SK-N-SH (cell line): ENCODE measurements at regions not wholly inside any gene's neighbourhood (a gene's known extent, or its start where the extent isn't known, plus 50 kb on each side); places are given as distances from the start of the nearest gene placed in this dataset.

Source experiments
- CTCF ChIA-PET: fragments of 300-600, 350-600 bp; formaldehyde crosslinking; extraction: SDS; loops from one replicate; lab custom pipeline; 2021; lab: Yijun Ruan, JAX
- POLR2A ChIA-PET: fragments of 350-600 bp; sonication (Branson Sonifier 250); formaldehyde crosslinking; extraction: SDS; loops from one replicate; lab custom pipeline; 2020; ENCODE audit warnings: antibody characterized with exemption, inconsistent platforms; lab: Yijun Ruan, JAX
- DNase-seq: peaks from one replicate; pipeline ENCODE4 v3.0.0; 2012
- H2AFZ ChIP-seq: fragments of 200-600 bp; sonication (generic); 2 replicates; pipeline ENCODE4 v1.8.1; 2016; ENCODE audit warnings: antibody characterized with exemption, mild to moderate bottlenecking, low read depth
- H3F3A ChIP-seq: fragments of 200-600 bp; sonication (generic); replicated peaks from 2 replicates; pipeline ENCODE3; 2016; ENCODE audit warnings: antibody characterized with exemption, mild to moderate bottlenecking; ENCODE audit not compliant: insufficient read depth
- H3K27ac ChIP-seq, 2 experiments: fragments of 200-500 bp in 1 of 2; fragments of 200-600 bp in 1 of 2; sonication (Bioruptor generic) in 1 of 2; sonication (generic), shearing (Covaris generic) in 1 of 2; 2 replicates each; pipeline versions ENCODE4 v1.5.1 to v1.6.1; 2014 to 2016; ENCODE audit warnings: low read depth in 2 of 2, inconsistent platforms in 1 of 2, low read length in 1 of 2, mild to moderate bottlenecking in 1 of 2, mixed read lengths in 1 of 2
- H3K27me3 ChIP-seq: fragments of 200-600 bp; sonication (generic), shearing (Covaris generic); 2 replicates; pipeline ENCODE4 v1.6.1; 2016; ENCODE audit warnings: mixed run types; ENCODE audit not compliant: insufficient read depth
- H3K36me3 ChIP-seq, 2 experiments: fragments of 200-500 bp in 1 of 2; fragments of 200-600 bp in 1 of 2; sonication (Bioruptor generic) in 1 of 2; sonication (generic) in 1 of 2; replicated peaks in 1 of 2; 2 replicates each; pipeline versions ENCODE3 to v1.5.1; 2014 to 2016; ENCODE audit warnings: low read length in 1 of 2, mild to moderate bottlenecking in 1 of 2; ENCODE audit not compliant: insufficient read depth in 2 of 2, control insufficient read depth in 1 of 2
- H3K4me1 ChIP-seq, 2 experiments: fragments of 200-500 bp in 1 of 2; fragments of 200-600 bp in 1 of 2; sonication (Bioruptor generic) in 1 of 2; sonication (generic), shearing (Covaris generic) in 1 of 2; 2 replicates each; pipeline versions ENCODE4 v1.5.1 to v1.6.1; 2014 to 2016; ENCODE audit warnings: low read depth in 1 of 2, low read length in 1 of 2, mixed run types in 1 of 2; ENCODE audit not compliant: insufficient read depth in 2 of 2, control insufficient read depth in 1 of 2
- H3K4me2 ChIP-seq: fragments of 200-600 bp; sonication (generic), shearing (Covaris generic); 2 replicates; pipeline ENCODE4 v1.6.1; 2017; ENCODE audit warnings: mixed run types
- H3K4me3 ChIP-seq, 2 experiments: fragments of 200-500 bp in 1 of 2; fragments of 200-600 bp in 1 of 2; sonication (Bioruptor generic) in 1 of 2; sonication (generic), shearing (Covaris generic) in 1 of 2; 2 replicates each; pipeline versions ENCODE4 v1.5.1 to v1.8.1; 2014 to 2016; ENCODE audit warnings: low read depth in 2 of 2, inconsistent platforms in 1 of 2, low read length in 1 of 2, mild to moderate bottlenecking in 1 of 2, mixed read lengths in 1 of 2, moderate library complexity in 1 of 2
- H3K79me2 ChIP-seq: fragments of 200-600 bp; sonication (generic); 2 replicates; pipeline ENCODE4 v1.8.1; 2017; ENCODE audit warnings: mild to moderate bottlenecking; ENCODE audit not compliant: insufficient read depth
- H3K9ac ChIP-seq: fragments of 200-600 bp; sonication (generic); 2 replicates; pipeline ENCODE4 v1.6.1; 2017; ENCODE audit warnings: mixed run types
- H3K9me2 ChIP-seq: fragments of 200-600 bp; sonication (generic); 2 replicates; pipeline ENCODE4 v1.6.1; 2017; ENCODE audit warnings: mixed run types
- H3K9me3 ChIP-seq: fragments of 200-600 bp; sonication (generic); 2 replicates; pipeline ENCODE4 v1.6.1; 2017; ENCODE audit warnings: mixed run types, mild to moderate bottlenecking, moderate library complexity
- H4K20me1 ChIP-seq: fragments of 200-600 bp; sonication (generic); 2 replicates; pipeline ENCODE4 v1.6.1; 2017; ENCODE audit warnings: mild to moderate bottlenecking, mixed run types; ENCODE audit not compliant: insufficient read depth
- CTCF ChIP-seq: fragments of 200-600 bp; sonication (generic); IDR thresholded peaks from 2 replicates; pipeline ENCODE4 v1.6.1; 2017; ENCODE audit warnings: antibody characterized with exemption, mild to moderate bottlenecking, moderate library complexity
- ELF1 ChIP-seq: IDR thresholded peaks from 2 replicates; pipeline ENCODE4 v1.4.0; 2012
- EZH2phosphoT487 ChIP-seq: fragments of 200-600 bp; sonication (generic); IDR thresholded peaks from 2 replicates; pipeline ENCODE4 v1.6.1; 2017; ENCODE audit warnings: low read depth, mixed run types, mild to moderate bottlenecking, antibody characterized with exemption, moderate library complexity, borderline replicate concordance
- FOSL2 ChIP-seq: IDR thresholded peaks from 2 replicates; pipeline ENCODE4 v1.4.0; 2012; ENCODE audit warnings: low read depth, mild to moderate bottlenecking, moderate library complexity, borderline replicate concordance
- FOXJ3 ChIP-seq: sonication (generic); formaldehyde crosslinking; IDR thresholded peaks from 2 replicates; pipeline ENCODE4 v1.5.1; 2020; ENCODE audit warnings: mild to moderate bottlenecking, missing genetic modification reagents
- GATA2 ChIP-seq: sonication (generic); formaldehyde crosslinking; IDR thresholded peaks from 2 replicates; pipeline ENCODE4 v1.5.0; 2020; ENCODE audit warnings: mild to moderate bottlenecking, missing genetic modification reagents
- IRF3 ChIP-seq: fragments of 150-350 bp; IDR thresholded peaks from 2 replicates; pipeline ENCODE4 v1.6.1; 2016; ENCODE audit warnings: mild to moderate bottlenecking, low read depth, low read length
- JUND ChIP-seq: IDR thresholded peaks from 2 replicates; pipeline ENCODE4 v1.4.0; 2012
- MEF2A ChIP-seq: IDR thresholded peaks from 2 replicates; pipeline ENCODE4 v1.4.0; 2012; ENCODE audit warnings: low read depth, borderline replicate concordance
- MXI1 ChIP-seq: IDR thresholded peaks from 2 replicates; pipeline ENCODE4 v1.6.1; 2012; ENCODE audit warnings: mild to moderate bottlenecking, low read depth, low read length, improper control_type of control experiment
- RAD21 ChIP-seq: IDR thresholded peaks from 2 replicates; pipeline ENCODE4 v1.6.1; 2012; ENCODE audit warnings: mild to moderate bottlenecking, low read length
- RFX5 ChIP-seq: IDR thresholded peaks from 2 replicates; pipeline ENCODE4 v1.6.1; 2012; ENCODE audit warnings: mild to moderate bottlenecking, improper control_type of control experiment, low read length
- RXRA ChIP-seq: IDR thresholded peaks from 2 replicates; pipeline ENCODE4 v1.4.0; 2012; ENCODE audit warnings: low read depth, mild to moderate bottlenecking, borderline replicate concordance
- TCF12 ChIP-seq: IDR thresholded peaks from 2 replicates; pipeline ENCODE4 v1.4.0; 2012
- USF1 ChIP-seq: IDR thresholded peaks from 2 replicates; pipeline ENCODE4 v1.4.0; 2012; ENCODE audit warnings: low read depth, borderline replicate concordance
- USF2 ChIP-seq: fragments of 150-350 bp; IDR thresholded peaks from 2 replicates; pipeline ENCODE4 v1.6.1; 2017; ENCODE audit warnings: antibody characterized with exemption, low read length, low read depth, borderline replicate concordance
- YY1 ChIP-seq: IDR thresholded peaks from 2 replicates; pipeline ENCODE4 v1.4.0; 2012; ENCODE audit warnings: low read depth, mild to moderate bottlenecking
- ZBTB33 ChIP-seq: IDR thresholded peaks from 2 replicates; pipeline ENCODE4 v1.4.0; 2012; ENCODE audit warnings: low read depth, borderline replicate concordance
- WGBS: methylation state at CpG from one replicate; pipeline ENCODE4 v1.1.6; 2017; ENCODE audit warnings: low lambda C conversion rate; 5-methylcytosine and 5-hydroxymethylcytosine counted together

GRCh38 chr2:66851449-66851872 is 416.5 kb downstream of the MEIS1 start:
- ChIA-PET CTCF (no interaction called here), POLR2A (no interaction called here)
- Histone ChIP-seq H3K9ac (no peak overlapping the region), H3K36me3 (no peaks in the 10 kb centered on the region), H3K79me2 (no peaks in the 10 kb centered on the region), H3K4me3 (no peak overlapping the region), H3K9me3 (no peaks in the 10 kb centered on the region), H3K9me2 (no peaks in the 10 kb centered on the region), H3K4me1 (peaks cover 0 to 2% of the 10 kb centered on the region in 2 experiments; a peak in 1 of 4 replicates), H3K27me3 (no peaks in the 10 kb centered on the region), H4K20me1 (no peaks in the 10 kb centered on the region), H3K27ac (no peak overlapping the region), H3K4me2 (no peak overlapping the region), H2AFZ (no peak overlapping the region), H3F3A (peaks cover 2% of the 10 kb centered on the region)
- 58% methylated on average over 1 of the region's 1 CpG for WGBS
- no peak for TF ChIP-seq USF2
- TF ChIP-seq FOSL2: no peak
- TF ChIP-seq JUND: no peak
- TF ChIP-seq RXRA: no peak
- no peak for TF ChIP-seq RAD21
- no peak for DNase-seq

GRCh38 chr2:66852953-66853352 is 418.0 kb downstream of the MEIS1 start:
- Histone ChIP-seq H4K20me1 (no peaks in the 10 kb centered on the region), H2AFZ (no peak overlapping the region), H3K4me2 (no peak overlapping the region), H3K9ac (no peak overlapping the region), H3K9me2 (no peaks in the 10 kb centered on the region), H3K36me3 (no peaks in the 10 kb centered on the region), H3K9me3 (no peaks in the 10 kb centered on the region), H3K4me3 (no peak overlapping the region), H3K27ac (no peak overlapping the region), H3K79me2 (no peaks in the 10 kb centered on the region), H3K4me1 (no peaks in the 10 kb centered on the region; a peak in 1 of 4 replicates), H3F3A (peaks cover 2% of the 10 kb centered on the region), H3K27me3 (no peaks in the 10 kb centered on the region)
- no peak for DNase-seq
- POLR2A ChIA-PET: no interaction called here
- 79% methylated on average over 6 of the region's 6 CpGs for WGBS
- TF ChIP-seq FOXJ3 (no peak), USF1 (no peak), IRF3 (no peak), CTCF (no peak), RXRA (no peak), GATA2 (CRISPR knock-in tag) (no peak), MEF2A (no peak), FOSL2 (no peak), JUND (no peak), EZH2phosphoT487 (no peak), ZBTB33 (no peak), YY1 (no peak), ELF1 (no peak), MXI1 (no peak), TCF12 (no peak), RAD21 (no peak), RFX5 (no peak), USF2 (no peak)
- CTCF ChIA-PET: no interaction called here
